ENCODE measurements at regions not wholly inside any gene's neighbourhood (a gene's known extent, or its start where the extent isn't known, plus 50 kb on each side); places are given as distances from the start of the nearest gene placed in this dataset.

DNA sequence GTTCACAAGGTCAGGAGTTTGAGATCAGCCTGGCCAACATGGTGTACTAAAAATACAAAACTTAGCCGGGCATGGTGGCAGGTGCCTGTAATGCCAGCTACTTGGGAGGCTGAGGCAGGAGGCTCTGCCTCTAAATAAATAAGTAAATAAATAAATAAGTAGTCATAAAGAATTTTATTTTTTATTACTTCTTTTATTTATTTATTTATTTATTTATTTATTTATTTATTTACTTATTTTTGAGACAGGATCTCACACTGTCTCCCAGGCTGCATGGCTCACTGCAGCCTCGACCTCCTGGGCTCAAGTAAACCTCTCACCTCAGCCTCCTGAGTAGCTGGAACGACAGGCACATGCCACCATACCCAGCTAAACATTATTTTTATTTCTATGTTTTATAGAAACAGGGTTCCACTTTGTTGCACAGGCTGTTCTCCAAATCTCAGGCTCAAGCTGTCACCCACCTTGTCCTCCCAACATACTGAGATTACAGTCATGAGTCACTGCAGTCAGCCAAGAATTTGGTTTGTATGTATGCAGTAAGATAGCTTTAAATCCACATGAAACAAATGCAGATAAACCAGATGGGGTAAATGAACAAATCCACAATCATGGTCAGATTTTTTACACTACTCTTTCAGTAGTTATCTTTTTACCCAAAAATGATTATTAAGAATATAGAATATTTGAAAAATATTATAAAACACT is 523.3 kb upstream of the RGS18 start:
- in situ Hi-C loops (cut with MboI; ENCODE audit: low sequenced_read_pairs): no loop called here

DNA sequence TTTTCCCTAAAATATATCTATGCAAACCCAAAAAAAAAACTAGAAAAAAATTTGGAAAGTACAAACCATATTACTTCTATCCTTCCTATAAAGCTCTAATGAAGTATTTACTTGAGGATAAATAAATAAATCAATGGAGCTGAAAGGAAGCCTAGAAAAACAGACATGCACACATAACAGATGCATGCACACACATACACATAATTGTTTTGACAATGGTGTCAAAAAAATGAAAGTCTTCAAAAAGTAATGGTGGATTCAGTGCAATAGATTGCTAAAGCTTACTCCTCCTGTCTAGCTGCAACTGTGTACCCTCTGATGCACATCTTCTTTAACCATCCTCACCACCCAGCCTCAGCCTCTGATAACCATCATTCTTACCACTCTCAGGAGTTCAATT is 521.9 kb upstream of the RGS18 start:
- in situ Hi-C loops (cut with MboI; ENCODE audit: low sequenced_read_pairs): no loop called here

DNA sequence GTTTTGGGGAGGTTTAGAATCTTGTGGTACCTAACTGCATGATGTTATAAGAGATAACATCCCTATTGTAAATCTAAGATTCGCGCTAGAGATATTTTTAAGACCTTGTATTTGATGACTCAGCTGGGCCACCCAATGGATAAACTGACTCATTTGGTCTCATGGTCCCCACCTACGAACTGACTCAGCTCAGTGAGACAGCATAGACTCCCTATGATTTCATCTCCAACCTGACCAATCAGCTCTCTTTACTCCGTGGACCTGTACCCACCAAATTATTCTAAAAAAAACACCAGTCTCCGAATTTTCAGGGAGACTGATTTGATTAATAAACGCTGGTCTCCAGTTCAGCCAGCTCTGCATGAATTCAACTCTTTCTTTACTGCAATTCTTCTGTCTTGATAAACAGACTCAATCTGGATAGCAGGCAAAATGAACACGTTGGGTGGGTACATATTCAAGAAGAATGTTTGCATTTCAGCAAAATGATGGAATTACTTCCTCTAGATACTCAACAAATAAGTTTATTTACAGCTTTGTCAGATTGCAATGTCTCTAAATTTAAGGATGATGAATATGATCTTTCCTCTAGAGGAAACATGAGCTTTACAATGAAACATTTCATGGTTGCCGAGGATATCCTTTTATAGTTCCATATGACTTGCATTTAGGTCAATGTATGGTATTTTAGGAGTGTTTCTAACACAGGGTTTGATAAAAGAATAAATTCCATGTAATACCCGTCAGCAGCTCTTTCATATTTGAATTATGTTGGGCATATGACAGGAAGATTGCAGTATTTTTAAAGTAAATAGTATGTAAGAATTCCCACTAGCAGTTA is 516.6 kb upstream of the RGS18 start:
- in situ Hi-C loops (cut with MboI; ENCODE audit: low sequenced_read_pairs): no loop called here

DNA sequence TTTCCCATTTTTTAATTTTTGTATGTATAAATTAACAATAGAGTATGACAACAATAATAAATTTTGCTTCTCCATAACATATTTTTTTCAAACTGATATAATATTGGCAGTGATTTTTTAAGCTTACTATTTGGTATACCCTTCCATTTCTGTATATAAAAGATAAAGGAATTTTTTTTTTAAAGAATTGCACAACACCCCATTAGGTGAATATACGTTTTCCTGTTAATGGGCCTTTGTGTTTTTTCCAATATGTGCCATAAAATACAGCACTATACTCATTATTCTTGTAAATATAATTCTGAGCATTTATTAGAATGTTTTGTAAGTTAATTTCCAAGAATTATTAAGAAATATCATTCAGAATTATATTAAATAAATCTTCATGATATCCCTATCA is 515.2 kb upstream of the RGS18 start:
- in situ Hi-C loops (cut with MboI; ENCODE audit: low sequenced_read_pairs): no loop called here

DNA sequence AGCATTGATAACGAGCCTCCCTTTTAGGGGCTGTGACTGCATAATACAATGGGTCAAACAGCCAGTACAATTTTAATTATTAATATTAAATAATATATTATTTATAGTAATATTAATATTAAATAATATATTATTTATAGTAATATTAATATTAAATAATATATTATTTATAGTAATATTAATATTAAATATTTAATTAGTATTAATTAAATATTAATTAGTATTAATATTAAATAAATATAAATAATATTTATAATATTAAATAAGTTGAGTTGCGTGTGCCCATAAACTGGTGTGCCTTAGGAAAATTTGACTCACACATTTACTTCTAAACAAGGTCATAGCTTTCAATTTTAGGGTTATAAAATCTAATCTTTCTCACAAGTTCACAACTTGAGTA is 509.3 kb upstream of the RGS18 start:
- in situ Hi-C loops (cut with MboI; ENCODE audit: low sequenced_read_pairs): no loop called here

DNA sequence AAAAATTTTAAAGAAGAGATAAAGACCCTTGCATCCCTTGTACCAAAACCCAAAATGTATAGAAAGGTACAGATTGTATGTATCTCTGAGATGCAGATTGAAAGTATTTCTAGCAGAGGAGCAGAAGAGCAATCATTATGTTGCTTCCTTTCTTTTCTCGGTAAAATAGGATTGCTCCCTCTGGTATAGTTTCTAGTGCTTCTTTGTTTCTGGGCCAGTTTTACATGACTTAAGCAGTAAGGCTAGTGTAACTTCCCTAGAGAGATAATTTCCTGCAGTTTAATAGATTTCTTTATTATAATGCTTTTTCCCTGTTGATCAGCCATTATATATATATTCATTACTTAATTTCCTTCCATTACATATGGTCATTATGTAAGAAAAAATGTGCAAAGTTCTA is 496.2 kb upstream of the RGS18 start:
- in situ Hi-C loops (cut with MboI; ENCODE audit: low sequenced_read_pairs): no loop called here

DNA sequence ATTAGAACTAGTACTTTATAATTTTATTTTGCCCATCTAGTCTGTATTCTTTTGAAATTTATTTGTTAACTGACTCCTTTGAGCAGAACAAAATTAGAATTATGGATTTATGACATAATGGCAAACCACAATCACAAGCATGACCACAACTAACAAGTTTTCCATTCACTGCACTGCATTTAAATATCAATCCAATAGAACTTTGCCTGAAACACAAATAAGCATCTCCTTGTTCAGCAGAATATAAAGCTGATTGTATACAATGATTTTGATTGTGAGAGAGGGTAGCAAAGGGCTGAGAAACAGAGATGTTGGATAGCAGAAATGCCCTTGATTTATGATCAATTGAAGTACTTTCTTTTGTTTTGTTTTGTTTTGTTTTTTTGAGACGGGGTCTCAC is 495.5 kb upstream of the RGS18 start:
- in situ Hi-C loops (cut with MboI; ENCODE audit: low sequenced_read_pairs): no loop called here

DNA sequence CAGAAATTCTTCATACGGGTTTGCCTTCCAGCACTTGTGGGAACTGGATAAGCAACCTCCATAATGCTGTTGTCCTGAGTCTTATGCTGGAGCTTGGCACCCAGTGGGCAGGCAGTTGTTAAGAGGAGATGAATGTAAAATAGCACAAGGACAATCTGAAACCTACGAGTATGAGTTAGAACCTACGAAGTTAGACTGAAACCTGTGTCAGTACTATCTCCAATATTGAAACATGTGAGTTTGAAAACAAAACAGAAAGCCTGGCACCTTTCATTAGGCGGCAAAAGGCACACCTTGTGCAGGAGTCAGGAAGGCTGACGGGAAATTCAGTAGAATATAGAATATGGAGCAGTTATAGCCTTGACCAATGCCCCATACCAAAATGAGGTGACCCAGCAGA is 489.7 kb upstream of the RGS18 start:
- in situ Hi-C loops (cut with MboI; ENCODE audit: low sequenced_read_pairs): no loop called here

DNA sequence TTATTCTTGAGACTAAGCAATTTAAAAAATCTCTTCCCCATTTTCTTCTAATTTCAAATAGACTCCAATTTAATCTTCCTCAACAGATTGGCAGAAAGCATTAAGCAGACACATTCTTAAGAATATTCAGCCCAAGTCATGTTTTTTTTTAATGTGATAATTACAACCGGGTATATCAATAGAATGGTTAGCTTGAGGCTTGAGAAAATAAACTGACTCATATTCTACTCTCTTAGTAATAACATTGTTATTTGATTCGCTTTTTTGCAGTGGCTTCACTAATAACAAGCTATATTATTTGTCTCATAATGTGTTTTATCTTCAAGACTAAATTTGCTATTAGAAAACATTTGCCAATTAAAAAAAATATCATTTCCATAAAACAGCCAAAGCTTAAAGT is 488.6 kb upstream of the RGS18 start:
- in situ Hi-C loops (cut with MboI; ENCODE audit: low sequenced_read_pairs): no loop called here

DNA sequence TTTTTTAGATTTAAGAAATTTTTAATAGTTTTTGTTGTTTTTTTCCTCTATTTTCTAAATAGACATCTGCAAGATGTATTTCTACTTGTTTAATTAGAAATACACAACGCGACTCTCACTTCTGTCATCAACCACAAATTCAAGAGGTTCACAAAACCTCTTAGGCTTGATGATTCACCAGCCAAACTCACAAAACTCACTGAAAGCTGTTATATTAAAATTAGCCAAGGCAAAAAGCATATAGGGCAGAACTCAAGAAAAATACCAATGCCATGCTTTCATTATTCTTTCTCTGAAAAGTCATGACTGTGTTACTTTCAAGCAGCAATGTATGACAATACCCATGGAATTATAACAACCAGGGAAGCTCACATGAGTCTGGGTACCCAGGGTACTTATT is 487.0 kb upstream of the RGS18 start:
- in situ Hi-C loops (cut with MboI; ENCODE audit: low sequenced_read_pairs): no loop called here

DNA sequence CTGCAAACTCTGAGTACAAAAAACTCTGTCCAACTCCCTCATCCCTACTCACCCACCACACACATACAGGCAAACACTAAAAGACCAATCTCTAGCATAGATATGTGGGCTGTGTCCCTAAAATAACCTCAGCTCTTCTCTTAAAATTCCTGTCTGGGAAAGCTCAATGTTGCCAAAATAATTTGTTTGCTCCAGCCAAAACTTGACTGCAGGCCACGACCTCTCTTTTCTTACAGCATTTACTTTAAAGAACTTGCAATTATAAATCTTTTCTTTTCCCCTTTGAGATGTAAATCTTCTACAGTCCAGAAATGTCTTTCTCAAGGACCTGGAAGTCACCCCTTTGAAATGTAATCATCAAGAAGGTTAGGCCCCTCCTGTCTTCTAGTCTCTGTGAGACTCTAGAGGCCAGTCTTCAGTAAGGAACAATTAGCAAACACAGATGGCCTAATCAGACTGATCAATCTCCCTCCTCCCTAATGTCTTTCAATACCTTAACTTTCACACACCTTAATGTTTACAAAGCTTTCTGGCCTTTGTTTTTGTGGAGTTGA is 483.6 kb upstream of the RGS18 start:
- in situ Hi-C loops (cut with MboI; ENCODE audit: low sequenced_read_pairs): no loop called here

DNA sequence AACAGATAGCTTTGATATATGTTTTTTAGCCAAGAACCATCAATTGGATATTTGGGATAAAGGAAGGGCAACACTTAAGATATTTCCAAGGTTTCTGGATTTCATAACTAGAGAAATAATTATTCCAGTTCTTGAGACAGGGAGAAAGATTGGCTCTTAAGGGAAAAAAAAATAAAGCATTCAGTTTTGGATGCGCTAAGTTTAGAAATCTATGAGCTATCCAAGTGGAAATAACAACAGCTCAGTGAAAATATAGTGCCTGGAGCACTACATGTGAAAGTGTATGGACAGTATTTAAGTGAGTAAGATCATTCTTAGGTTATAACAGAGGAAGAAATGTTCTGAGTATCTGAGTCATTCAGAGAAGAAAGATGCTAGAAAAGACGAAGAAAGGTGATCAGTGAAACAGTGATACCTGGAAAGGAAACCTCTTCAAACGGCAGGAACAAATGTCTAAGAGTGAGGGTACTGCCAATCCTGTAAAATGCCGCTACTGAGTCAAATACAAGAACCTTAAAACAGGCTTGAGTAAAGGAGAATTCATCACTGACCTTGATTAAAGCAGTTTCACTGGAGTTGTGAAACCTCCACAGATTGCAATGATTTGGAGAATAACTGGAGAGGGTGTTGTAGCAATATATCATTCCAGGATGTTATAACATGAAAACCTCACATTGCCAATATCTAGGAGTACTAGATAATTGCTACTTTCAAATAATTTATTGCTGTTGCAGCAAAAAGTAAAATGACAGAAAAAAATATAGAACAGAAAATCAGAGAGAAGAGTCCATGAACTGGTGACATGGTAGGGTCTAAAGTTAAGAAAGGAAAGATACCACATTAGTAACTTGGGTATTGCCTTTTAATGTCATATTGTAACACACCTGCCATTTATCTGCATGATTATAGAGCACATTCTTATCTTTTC is 482.1 kb upstream of the RGS18 start:
- in situ Hi-C loops (cut with MboI; ENCODE audit: low sequenced_read_pairs): no loop called here

DNA sequence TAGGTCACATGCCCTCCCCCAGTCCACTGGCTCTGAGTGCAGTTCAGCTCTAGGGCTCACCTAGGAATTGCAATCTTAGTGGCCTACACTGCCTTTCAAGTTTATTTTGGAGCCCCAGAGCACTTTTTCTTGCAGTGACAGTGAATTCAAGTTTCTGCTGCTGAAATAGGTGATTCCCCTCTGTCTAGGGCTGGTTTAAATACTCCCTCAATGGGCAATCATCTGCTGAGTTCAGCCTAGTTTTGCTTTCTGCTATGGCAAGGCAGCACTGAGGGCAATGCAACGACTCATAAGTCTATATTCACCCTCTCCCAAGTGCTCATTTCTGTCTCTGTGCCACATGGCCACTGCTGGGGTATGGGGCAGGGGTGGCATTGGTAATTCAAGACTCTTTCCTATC is 472.6 kb upstream of the RGS18 start:
- in situ Hi-C loops (cut with MboI; ENCODE audit: low sequenced_read_pairs): no loop called here

DNA sequence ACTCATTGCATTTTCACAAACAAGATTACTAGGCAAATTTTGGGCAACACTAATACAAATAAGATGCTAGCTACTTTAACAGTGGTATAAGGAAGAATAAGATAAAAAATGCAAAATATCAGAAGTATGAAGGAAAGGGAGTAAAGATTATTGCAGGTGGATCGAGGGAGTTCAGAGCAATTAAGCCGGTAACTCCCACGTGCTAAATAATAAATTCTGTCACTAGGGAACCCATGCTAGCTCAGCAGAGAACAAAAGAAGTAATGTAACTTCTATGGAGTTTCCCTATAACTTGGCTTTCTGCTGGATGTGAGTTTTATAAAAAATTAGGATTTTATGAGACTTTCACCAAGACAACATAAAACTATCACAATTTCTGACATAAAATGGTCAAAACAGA is 470.5 kb upstream of the RGS18 start:
- in situ Hi-C loops (cut with MboI; ENCODE audit: low sequenced_read_pairs): no loop called here

DNA sequence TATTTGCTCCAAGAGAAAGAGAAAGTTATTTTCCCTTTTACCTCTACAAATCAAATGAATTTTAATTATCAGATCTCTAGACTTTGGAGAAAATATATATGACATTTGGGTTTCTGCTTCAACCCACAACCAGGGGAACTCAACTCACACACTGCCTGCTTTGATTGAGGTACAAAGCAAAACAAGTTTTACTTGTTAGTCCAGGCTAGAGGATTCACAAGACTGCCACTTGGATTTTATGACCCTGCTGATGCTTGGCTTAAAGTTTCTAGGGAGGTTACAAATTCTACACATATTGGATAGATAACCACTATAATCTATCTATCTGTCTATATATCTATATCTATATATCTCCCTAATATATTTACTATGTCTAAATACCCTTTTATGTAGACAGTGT is 467.3 kb upstream of the RGS18 start:
- in situ Hi-C loops (cut with MboI; ENCODE audit: low sequenced_read_pairs): no loop called here

DNA sequence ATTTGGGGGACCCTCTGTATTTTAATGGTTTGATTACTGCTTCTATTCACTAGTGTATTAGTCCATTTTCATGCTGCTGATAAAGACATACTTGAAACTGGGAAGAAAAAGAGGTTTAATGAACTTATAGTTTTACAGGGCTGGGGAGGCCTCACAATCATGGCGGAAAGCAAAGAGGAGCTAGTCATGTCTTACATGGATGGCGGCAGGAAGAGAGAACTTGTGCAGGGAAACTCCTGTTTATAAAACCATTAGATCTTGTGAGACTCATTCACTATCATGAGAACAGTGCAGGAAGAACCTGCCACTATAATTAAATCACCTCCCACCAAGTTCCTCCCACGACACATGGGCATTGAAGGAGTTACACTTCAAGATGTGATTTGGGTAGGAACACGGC is 464.5 kb upstream of the RGS18 start:
- in situ Hi-C loops (cut with MboI; ENCODE audit: low sequenced_read_pairs): no loop called here

DNA sequence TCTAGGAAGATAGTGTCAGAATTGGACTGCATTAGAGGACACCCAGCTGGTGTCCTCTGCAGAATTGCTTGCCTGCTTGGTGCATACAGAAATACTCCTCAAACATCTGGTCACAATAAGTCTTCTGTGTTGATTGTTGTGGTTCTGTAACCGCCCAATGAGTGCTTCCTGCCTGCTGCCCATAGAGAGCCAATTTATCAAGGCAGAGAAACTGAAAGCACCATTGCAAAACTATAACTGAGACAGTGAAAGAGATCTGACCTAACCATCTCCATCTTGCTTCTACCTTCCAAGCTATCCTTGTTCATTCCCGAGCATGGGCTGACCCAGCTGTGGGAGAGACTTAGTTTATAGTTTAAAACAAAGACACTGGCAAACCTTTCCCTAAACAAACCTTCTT is 462.4 kb upstream of the RGS18 start:
- in situ Hi-C loops (cut with MboI; ENCODE audit: low sequenced_read_pairs): no loop called here

DNA sequence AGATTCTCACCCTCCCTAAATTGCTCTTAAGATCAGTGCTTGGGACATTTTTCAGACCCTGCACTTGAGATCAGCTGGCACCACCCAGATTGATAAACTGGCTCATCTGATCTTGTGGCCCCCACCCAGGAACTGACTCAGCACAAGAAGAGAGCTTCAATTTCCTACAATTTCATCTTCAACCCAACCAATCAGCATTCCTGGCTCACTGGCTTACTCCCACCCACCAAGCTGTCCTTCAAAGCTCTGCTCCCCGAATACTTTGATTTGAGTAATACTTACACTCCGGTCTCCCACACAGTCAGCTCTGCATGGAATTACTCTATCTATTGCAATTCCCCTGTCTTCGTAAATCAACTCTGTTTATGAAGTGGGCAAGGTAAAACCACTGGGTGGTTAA is 461.9 kb upstream of the RGS18 start:
- in situ Hi-C loops (cut with MboI; ENCODE audit: low sequenced_read_pairs): no loop called here

DNA sequence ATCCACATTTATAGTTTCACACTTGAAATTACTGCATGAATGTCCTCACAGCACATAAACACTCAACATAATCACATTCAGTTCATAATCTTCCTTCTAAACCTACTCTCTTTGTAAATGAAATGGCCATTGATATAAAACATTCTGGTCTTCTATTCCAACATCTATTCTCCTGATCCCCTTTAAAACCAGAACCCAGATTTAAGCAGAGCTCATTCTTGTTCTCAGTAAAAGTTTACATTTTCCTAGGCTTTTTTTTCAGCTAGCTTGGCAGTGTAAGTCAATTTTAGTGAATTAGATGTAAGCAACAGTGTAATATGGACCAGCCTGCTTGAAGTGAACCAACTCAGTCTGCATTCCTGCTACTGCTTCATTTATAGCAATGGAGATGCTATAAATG is 460.7 kb upstream of the RGS18 start:
- in situ Hi-C loops (cut with MboI; ENCODE audit: low sequenced_read_pairs): no loop called here

DNA sequence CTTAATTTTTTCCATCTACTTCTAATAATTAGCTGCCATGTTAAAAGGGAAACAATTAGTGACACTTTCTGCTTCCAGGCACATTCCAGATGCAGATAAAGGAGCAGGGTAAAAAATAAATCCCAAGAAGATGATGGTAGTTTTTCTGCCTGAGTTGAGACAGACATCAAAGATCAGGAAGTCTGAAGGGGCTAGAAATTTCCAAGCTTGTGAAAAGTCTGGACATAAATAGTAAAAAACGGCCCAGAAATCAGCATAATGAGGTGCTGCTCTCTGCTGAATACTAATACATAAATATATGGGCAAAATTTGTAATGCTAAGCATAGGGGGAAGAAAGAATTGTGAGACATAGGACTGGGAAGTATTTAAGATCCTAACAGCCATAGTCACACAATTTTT is 460.0 kb upstream of the RGS18 start:
- in situ Hi-C loops (cut with MboI; ENCODE audit: low sequenced_read_pairs): no loop called here

DNA sequence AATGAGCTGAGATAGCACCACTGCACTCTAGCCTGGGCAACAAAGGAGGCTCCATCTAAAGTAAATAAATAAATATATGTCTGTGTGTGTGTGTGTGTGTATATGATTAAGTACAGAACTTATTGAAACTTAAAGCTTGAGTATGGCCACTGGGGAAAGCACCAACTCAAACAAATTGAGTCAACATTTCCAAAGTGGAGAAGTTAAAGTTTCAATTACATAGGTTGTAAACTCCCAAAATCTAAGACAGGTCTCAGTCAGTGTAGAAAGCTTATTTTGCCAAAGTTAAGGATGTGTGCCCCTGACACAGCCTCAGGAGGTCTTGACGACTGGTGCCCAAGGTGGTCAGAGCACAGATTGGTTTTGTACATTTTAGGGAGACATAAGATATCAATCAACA is 458.9 kb upstream of the RGS18 start:
- in situ Hi-C loops (cut with MboI; ENCODE audit: low sequenced_read_pairs): no loop called here

All from HL-60/S4 (cell line).